Stimulated activated CD4-positive, alpha-beta T cell treated with anti-CD3 and anti-CD28 coated beads, Interleukin-4, amount 100 ng/mL, for 48 hours (primary cell): ENCODE measurements at regions not wholly inside any gene's neighbourhood (a gene's known extent, or its start where the extent isn't known, plus 50 kb on each side); places are given as distances from the start of the nearest gene placed in this dataset.

Experiments used
- DNase-seq, 2 donors: peaks; one replicate each; pipeline ENCODE4 v3.0.0-alpha.2; 2020; ENCODE audit warnings: low read depth in 2 of 2

DNA sequence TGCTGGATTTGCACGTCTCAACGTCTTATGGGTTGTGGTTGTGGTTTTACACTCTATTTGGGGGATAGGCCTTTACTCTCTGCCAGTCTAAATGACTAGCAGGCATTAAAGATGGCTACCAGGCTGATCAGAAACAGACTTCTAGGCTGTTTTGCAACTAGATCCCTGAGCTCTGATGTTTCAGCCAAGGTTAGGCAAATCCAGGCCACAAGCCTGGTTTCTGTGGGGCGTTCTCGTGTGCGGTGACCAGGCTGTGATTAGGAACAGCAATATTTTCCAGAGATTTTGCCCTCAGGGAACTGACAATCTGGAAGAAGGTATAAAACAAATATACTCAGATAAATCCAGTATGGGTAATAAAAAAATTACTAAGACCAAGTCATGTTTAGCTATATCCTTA, 502.4 kb downstream of the INSC start:
- no peak for DNase-seq

DNA sequence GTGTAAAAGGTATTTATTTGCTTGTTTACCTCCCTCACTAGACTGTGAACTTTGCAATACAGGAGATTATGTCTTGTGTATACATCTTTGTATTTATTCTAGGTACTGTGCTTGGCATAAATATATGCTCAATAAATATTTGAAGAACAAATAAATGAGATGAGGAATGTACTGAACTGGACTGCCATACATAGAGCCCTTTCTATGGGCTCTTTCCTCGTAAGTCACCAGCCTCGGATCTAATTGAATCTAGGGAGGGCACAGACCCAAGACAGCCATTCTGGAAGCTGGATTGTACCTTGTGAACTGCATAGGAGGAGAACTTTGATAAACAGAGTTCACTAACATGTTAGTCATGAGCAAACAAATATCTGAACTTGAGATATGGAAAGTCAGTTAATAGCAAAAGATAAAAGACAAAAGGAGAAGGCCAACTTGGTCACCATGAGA, 503.9 kb downstream of the INSC start:
- DNase-seq: no peak

DNA sequence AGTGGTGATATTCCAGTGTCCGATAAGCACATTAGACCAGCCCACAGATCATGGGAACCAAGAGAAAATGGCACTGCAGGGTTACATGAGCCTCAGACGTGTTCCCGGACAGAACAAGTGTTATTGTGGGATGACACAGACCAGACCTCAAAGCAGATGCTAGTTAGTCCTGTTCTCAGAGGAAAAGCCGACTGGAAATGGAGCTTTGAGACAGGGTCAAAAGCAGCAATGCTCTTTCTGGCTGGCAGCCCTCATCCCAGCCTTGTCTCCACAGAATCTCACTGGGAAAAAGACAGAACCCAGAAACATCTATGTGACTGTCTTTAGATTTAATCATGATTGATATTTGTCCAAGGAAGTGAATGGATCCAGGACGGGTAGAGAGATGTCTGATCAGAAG, 506.8 kb downstream of the INSC start:
- no peak for DNase-seq

- no peak for DNase-seq
Observed at GRCh38 chr11:15622231-15622890, 507.6 kb downstream of the INSC start.

- no peak for DNase-seq
Observed at GRCh38 chr11:15624701-15625100, 510.0 kb downstream of the INSC start.

DNA sequence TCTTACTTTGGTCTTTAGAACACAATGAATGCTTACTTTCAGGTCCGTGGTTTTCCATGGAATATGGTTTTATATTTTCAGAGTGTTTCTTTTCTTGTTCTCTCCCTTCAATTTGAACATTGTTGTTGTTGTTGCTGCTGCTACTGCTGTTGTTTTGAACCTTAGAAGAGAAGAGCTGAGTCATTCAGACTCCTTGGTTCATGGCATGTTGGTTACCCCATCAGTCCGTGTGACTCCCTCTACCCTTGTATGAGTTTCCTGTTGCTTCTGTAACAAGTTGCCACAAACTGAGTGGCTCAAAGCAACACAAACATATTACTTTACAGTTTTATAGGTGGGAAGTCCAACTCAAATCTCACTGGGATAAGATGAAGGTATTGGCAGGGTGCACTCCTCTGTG, 511.0 kb downstream of the INSC start:
- DNase-seq: no peak

DNA sequence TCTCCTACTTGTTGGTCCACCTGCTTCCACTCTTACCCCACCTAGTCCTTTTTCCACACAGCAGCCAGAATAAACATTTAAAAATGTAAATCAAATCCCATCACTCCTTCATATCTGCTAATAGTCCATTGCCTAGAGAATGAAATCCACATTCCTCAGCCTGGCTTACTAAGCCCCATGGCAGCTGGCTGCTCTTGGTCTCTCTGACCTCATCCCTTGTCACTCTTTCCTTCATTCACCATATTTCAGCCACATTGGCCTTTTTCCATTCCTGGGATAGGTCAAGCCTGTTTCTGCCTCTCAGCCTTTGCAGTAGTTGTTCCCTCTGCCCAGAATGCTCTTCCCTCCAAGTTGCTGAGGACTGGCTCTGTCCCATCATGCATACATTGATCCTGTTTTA, 512.8 kb downstream of the INSC start:
- no peak for DNase-seq

- DNase-seq: no peak
Observed at GRCh38 chr11:15629690-15630321, 515.1 kb downstream of the INSC start.

DNA sequence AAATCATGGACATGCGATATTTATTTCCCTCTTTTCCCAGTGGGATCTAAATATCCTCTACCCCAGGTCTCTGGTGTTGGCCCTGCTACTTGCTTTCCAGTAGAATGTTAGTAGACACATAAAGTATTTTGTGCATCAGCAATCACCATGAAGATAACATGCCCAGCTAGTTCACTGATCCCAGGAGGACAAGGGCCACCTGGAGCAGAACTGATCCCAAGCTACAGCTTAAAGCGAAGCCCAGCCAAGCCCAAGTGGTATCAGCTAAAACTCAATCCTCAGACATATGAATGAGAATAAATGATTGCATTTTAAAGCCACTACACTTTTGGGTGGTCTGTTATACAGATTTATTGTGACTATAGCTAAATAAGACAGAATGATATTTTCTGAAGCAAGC, 516.2 kb downstream of the INSC start:
- no peak for DNase-seq

- no peak for DNase-seq
Observed at GRCh38 chr11:15635521-15635920, 520.8 kb downstream of the INSC start.

DNA sequence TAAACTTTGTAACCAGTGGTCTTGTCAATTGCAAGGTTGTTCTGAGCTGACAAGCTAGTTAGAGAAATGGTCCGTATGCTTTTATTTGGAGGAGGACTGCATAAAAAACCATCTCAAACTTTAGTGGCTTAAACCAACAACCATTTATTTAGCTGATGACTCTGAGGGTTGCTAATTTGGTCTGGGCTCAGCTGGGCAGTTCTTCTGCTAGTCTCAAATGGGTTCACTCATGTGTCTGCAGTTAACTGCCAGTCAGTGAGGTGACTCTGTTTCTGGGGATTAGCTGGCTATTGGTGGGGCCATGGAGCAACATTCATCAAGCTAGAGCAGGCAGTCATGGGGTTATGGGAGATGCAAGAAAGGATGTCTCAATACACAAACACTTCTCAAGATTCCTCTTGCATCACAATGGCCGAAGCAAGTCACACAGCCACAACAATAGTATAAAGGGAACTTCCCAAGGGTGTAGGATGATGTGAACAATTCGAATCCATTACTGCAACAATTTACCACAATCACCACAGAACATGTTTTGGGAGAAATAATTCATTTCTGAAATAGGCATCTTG, 521.9 kb downstream of the INSC start:
- DNase-seq: no peak

GRCh38 chr11:15638386-15638787, 523.7 kb downstream of the INSC start:
- no peak for DNase-seq

DNA sequence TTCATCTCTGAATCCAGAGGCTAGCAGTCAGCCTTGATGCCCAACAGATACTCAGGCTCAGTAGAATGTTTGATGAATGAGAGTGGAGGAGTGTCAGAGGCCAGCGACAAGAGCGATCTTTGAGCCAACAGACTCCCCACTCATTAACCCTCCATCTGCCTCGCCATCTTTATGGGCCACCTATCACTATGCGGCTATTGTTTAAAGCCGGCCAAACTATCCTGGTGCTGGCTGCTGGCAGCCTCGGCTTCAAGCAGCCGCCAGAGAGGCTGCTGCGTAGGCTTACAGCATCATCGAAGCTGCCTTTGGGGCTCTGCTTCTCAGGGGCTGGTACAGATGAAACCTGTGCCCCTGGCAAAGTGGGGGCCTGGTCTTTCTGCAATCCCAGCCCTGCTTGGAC, 525.6 kb downstream of the INSC start:
- DNase-seq: no peak

DNA sequence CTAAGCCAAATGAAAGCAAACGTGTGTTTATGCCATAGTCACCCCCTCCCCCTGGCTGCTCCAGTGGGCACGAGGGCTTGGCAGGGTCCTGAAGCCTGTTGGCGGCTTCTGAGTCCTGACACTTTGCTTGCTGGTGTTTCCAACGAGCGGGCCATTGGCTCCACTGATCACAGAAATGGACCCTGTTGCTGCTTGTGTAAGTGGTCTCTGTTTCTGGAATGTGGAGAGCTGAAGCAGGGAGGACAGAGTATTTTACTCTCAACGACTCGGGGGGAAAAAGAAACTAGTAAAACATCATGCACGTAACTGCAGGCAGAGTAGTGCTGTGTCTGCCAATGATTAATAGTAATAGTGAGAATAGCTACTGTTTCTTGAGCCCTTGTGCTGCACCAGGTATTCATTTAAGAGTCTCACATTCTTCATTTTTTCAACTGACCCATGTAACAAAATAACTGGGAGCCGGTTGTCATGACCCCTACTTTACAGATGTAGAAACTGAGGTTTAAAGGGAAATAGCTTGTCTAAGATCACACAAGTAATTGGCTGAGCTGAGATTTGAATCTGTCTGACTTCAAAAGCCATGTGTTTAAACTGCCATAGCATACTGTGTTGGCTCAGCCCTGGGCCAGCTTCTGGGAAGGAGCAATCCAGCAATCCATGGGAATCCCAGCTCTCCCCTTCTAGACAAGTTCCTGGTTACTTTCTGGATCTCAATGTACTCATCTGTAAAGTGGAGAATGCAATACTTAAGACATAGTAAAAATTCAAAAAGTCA, 526.7 kb downstream of the INSC start:
- no peak for DNase-seq

GRCh38 chr11:15645201-15645600, 530.5 kb downstream of the INSC start:
- no peak for DNase-seq

DNA sequence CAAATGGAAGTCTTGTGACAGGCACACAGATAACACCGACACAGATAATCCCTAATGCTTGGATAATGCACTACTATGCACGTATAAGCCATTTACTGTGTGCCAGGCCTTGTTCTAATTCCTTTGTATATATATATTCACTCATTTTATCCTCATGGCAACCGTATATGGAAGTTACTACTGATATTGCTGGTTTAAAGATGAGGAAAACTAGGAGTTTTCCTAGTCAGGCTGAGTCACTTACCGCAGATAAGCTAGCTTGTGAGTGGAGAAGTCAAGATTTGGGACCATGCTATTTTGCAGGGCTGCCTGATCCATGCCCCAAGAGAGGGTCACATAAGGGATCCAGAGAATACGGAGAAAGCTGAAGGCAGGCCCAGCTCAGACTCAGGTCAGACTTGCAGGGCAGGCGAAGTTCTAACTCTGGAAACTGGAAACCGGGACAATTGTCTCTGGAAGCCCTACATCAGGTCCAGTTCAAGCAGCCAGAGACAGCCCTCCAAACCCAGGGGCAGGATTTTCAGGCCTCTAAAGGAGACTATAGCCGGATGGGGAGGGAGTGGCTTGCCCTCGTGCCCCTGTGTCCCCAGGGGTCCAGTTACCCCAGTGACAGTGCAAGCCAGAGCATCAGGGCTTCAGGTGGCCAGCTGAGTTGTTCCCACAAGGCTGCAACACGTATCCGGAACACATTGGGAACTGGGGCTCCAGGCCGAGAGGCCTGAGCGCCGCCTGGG, 534.8 kb downstream of the INSC start:
- DNase-seq: no peak

DNA sequence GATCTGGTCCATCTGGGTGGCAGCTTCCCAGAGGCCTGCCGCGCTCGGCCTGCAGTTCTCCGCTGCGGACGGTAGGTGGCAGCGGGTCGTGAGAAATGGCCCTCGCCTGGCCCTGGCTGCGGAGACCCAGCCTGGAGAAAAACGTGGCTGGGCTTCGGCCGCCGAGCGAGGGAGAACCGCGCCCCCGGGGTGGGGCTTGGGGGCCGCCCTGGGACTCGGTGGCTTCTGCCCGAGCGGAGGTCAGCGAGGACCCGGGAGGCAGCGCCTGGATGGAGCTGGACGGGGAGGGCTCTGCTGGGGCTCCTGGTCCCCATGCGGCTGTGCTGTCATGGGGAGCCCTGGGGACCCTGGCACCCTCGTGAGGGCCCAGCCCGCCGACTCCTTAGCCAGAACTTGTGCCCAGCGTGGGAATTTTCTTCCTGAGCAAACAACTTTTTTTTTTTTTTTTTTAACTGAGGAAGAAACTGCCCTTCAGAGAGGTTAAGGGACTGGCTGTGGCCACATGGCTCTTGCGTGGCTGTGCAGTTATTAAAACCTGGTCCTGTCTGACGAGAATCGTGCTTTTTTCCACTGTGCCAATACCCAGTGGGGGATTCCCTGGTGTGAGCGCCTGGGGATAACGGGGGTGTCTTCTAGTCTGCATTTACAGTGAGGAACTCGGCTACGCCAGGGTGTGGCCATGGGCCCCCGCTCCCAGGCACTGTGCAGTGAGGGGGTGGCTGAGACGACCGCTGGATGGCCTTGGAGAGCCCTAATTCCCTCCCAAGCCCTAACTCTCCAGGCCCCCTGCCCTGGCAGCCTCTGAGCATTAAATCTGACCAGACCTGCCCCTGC, 535.6 kb downstream of the INSC start:
- DNase-seq: peak; percentile 69 to 70

- DNase-seq: no peak
Observed at GRCh38 chr11:15651033-15651432, 536.3 kb downstream of the INSC start.

DNA sequence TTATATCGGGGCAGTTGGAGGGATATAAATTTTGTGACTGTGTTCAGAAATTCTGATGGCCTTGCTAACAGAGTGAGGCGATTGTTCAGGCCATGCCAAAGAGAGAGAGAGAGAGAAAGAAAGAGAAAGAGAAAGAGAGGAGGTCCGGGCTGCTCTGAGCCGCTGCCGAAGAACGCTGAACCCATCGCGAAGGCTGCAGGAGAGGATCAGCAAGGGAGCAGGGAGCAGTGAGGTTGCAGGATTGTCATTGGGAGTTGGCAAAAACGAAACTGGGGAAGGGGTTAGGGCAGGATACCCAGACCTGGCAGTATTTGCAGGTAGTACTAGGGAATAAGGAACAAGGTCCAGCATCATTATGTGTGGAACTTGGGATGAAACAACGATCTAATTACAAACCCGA, 537.1 kb downstream of the INSC start:
- no peak for DNase-seq

GRCh38 chr11:15653191-15653710, 538.5 kb downstream of the INSC start:
- DNase-seq: no peak

DNA sequence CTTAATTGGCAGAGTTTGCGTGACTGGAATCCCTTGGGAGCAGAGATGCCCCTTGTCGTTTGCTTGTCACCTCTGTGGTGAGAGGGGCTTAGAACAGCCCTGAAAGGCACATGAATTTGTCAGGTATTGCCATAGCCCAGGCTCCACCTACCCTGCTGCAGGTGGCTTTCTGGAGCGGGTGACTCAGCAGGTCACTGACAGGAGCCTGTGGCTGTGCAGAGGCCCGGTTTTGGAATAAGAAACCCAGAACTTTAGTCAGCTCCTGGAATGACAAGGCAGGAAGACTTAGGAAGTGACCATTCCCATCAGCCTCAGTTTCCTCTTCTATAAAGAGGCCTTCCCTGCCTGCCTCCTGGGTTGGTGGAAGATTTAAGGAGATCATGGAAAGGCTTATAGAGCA, 539.7 kb downstream of the INSC start:
- DNase-seq: no peak
